Neural progenitor cell (in vitro differentiated cells): ENCODE measurements at regions not wholly inside any gene's neighbourhood (a gene's known extent, or its start where the extent isn't known, plus 50 kb on each side); places are given as distances from the start of the nearest gene placed in this dataset.

ENCODE experiments used
- EZH2 ChIP-seq: fragments of 200-600 bp; sonication (generic); IDR thresholded peaks from 2 replicates; pipeline ENCODE4 v1.6.1; 2017; ENCODE audit warnings: antibody characterized with exemption, mild to moderate bottlenecking, moderate library complexity
- TF ChIP-seq, protein P1 (sequence below): fragments of 200-600 bp; sonication (generic); IDR thresholded peaks from 2 replicates; pipeline ENCODE4 v1.5.1; 2017; ENCODE audit warnings: antibody characterized with exemption, mild to moderate bottlenecking

DNA sequence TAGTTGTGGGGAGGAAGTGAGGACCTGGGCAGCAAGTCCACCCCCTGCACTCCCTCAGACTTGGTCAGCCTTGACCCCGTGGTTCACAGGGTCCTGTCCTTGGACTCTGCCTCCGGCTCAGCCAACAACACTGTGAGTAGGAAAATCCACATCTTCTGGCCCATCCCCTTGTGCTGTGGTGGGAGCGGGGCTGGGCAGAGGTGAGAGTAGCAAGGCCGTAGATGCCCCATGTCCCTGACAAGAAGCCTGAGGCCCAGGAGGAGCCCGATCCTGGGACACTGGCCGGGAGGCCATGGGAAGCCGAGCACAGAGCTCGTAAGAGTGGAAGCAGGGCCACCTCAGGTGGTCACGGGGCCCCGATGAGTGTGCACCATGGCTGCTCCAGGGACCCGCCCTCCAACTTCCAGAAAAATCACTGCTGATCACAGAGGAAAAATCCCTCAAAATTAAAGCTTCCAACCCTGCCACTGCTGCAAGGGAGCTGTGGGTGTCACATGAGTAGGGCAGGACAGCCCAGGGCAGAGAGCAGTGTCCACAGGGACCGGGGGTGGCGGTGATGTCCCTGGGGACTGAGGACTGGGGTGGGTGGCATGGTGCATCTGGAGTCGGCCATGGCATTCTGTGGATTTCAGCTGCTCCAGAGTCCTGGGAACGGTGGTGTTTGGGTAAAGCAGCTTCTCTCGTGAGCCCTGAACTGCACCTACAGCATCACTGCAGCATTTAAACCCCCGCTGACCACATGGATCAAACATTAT is 189.4 kb downstream of the DLL1 start:
- TF ChIP-seq, protein P1, sequence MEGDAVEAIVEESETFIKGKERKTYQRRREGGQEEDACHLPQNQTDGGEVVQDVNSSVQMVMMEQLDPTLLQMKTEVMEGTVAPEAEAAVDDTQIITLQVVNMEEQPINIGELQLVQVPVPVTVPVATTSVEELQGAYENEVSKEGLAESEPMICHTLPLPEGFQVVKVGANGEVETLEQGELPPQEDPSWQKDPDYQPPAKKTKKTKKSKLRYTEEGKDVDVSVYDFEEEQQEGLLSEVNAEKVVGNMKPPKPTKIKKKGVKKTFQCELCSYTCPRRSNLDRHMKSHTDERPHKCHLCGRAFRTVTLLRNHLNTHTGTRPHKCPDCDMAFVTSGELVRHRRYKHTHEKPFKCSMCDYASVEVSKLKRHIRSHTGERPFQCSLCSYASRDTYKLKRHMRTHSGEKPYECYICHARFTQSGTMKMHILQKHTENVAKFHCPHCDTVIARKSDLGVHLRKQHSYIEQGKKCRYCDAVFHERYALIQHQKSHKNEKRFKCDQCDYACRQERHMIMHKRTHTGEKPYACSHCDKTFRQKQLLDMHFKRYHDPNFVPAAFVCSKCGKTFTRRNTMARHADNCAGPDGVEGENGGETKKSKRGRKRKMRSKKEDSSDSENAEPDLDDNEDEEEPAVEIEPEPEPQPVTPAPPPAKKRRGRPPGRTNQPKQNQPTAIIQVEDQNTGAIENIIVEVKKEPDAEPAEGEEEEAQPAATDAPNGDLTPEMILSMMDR, result no peak
- no peak for TF ChIP-seq EZH2
